ENCODE measurements at regions not wholly inside any gene's neighbourhood (a gene's known extent, or its start where the extent isn't known, plus 50 kb on each side); places are given as distances from the start of the nearest gene placed in this dataset.

DNA sequence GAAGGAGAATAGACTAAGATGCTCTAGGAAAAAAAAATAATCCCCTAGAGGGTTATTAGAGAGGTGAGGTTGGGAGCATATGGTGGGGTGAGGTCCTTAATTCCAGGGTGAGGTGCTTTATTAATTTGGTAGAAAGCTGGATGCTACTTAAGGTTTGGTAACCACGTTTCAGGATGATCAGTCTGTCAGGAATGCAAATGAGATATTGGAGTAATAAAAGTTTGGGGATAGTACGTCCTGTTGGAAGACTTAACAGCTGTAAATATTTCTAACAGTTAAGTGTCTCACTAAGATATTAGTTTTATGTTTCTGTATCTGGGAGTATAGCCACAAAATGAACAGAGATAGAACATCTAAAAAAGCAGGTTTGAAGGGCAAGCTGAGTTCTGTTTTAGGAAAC, 578.9 kb downstream of the CETN3 start:
- TF ChIP-seq JUND (IDR thresholded peaks at IDR 0.05; ENCODE audit: low read length) = no peak
- TF ChIP-seq, protein P1, sequence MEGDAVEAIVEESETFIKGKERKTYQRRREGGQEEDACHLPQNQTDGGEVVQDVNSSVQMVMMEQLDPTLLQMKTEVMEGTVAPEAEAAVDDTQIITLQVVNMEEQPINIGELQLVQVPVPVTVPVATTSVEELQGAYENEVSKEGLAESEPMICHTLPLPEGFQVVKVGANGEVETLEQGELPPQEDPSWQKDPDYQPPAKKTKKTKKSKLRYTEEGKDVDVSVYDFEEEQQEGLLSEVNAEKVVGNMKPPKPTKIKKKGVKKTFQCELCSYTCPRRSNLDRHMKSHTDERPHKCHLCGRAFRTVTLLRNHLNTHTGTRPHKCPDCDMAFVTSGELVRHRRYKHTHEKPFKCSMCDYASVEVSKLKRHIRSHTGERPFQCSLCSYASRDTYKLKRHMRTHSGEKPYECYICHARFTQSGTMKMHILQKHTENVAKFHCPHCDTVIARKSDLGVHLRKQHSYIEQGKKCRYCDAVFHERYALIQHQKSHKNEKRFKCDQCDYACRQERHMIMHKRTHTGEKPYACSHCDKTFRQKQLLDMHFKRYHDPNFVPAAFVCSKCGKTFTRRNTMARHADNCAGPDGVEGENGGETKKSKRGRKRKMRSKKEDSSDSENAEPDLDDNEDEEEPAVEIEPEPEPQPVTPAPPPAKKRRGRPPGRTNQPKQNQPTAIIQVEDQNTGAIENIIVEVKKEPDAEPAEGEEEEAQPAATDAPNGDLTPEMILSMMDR (IDR thresholded peaks at IDR 0.05; ENCODE audit: control extremely low read depth in 1 of 3, insufficient read depth in 1 of 3, low read depth in 1 of 3, low read length in 3 of 3) = no peak
